Liver (tissue), 8 donors: ENCODE measurements at regions not wholly inside any gene's neighbourhood (a gene's known extent, or its start where the extent isn't known, plus 50 kb on each side); places are given as distances from the start of the nearest gene placed in this dataset.

Experiments
- DNase-seq: peaks from one replicate; pipeline ENCODE4 v3.0.0-alpha.2; 2017; ENCODE audit warnings: low spot score
- H3K27ac ChIP-seq, 2 donors: one replicate each; pipeline ENCODE4 v1.7.0; 2013; ENCODE audit warnings: inconsistent platforms in 2 of 2, low read length in 2 of 2, control low read depth in 1 of 2, low read depth in 1 of 2, mild to moderate bottlenecking in 1 of 2
- H3K27me3 ChIP-seq, 4 donors: one replicate each; pipeline versions ENCODE4 v1.6.1 to v1.7.0; 2013; ENCODE audit warnings: low read length in 3 of 4, inconsistent platforms in 1 of 4, mild to moderate bottlenecking in 1 of 4, moderate library complexity in 1 of 4; ENCODE audit not compliant: control insufficient read depth in 4 of 4, insufficient read depth in 4 of 4
- H3K36me3 ChIP-seq, 4 donors: one replicate each; pipeline versions ENCODE4 v1.6.1 to v1.7.0; 2013; ENCODE audit warnings: low read length in 3 of 4, mild to moderate bottlenecking in 3 of 4, low read depth in 1 of 4, moderate library complexity in 1 of 4; ENCODE audit not compliant: control insufficient read depth in 4 of 4, insufficient read depth in 3 of 4
- H3K4me1 ChIP-seq, 4 donors: one replicate each; pipeline versions ENCODE4 v1.6.1 to v1.7.0; 2013; ENCODE audit warnings: low read length in 3 of 4, mild to moderate bottlenecking in 3 of 4, moderate library complexity in 1 of 4; ENCODE audit not compliant: control insufficient read depth in 4 of 4, insufficient read depth in 4 of 4
- H3K4me3 ChIP-seq, 3 donors: one replicate each; pipeline versions ENCODE4 v1.6.1 to v1.7.0; 2013; ENCODE audit warnings: low read length in 3 of 3, control low read depth in 1 of 3, low read depth in 1 of 3, mild to moderate bottlenecking in 1 of 3
- H3K9ac ChIP-seq, 2 donors: one replicate each; pipeline ENCODE4 v1.7.0; 2013; ENCODE audit warnings: low read length in 2 of 2, mild to moderate bottlenecking in 2 of 2, moderate library complexity in 2 of 2, control low read depth in 1 of 2, low read depth in 1 of 2
- H3K9me3 ChIP-seq, 4 donors: one replicate each; pipeline versions ENCODE4 v1.6.1 to v1.7.0; 2013; ENCODE audit warnings: low read length in 3 of 4; ENCODE audit not compliant: control insufficient read depth in 4 of 4
- FOXA1 ChIP-seq: IDR thresholded peaks from 2 replicates; pipeline ENCODE4 v1.6.1; 2016; ENCODE audit warnings: antibody characterized with exemption
- FOXA2 ChIP-seq: IDR thresholded peaks from 2 replicates; pipeline ENCODE4 v1.6.1; 2016; ENCODE audit warnings: antibody characterized with exemption
- GABPA ChIP-seq, 2 donors: IDR thresholded peaks in 1 of 2; conservative IDR thresholded peaks in 1 of 2; 2 replicates each; pipeline ENCODE4 v1.6.1; 2016; ENCODE audit warnings: antibody characterized with exemption in 2 of 2, mild to moderate bottlenecking in 1 of 2, moderate library complexity in 1 of 2
- HNF4A ChIP-seq, 2 donors: conservative IDR thresholded peaks; 2 replicates each; pipeline ENCODE4 v1.6.1; 2016; ENCODE audit warnings: antibody characterized with exemption in 2 of 2, mild to moderate bottlenecking in 2 of 2
- HNF4G ChIP-seq: IDR thresholded peaks from 2 replicates; pipeline ENCODE4 v1.6.1; 2016; ENCODE audit warnings: antibody characterized with exemption
- JUND ChIP-seq, 2 donors: IDR thresholded peaks; 2 replicates each; pipeline ENCODE4 v1.6.1; 2016; ENCODE audit warnings: antibody characterized with exemption in 2 of 2
- NR2F2 ChIP-seq: IDR thresholded peaks from 2 replicates; pipeline ENCODE4 v1.6.1; 2016; ENCODE audit warnings: antibody characterized with exemption
- RAD21 ChIP-seq, 2 donors: IDR thresholded peaks; 2 replicates each; pipeline ENCODE4 v1.6.1; 2016; ENCODE audit warnings: antibody characterized with exemption in 2 of 2, mild to moderate bottlenecking in 2 of 2
- RXRA ChIP-seq, 2 donors: IDR thresholded peaks; 2 replicates each; pipeline ENCODE4 v1.6.1; 2017 to 2018; ENCODE audit warnings: antibody characterized with exemption in 2 of 2, mild to moderate bottlenecking in 1 of 2
- SP1 ChIP-seq: IDR thresholded peaks from 2 replicates; pipeline ENCODE4 v1.6.1; 2018; ENCODE audit warnings: antibody characterized with exemption, mild to moderate bottlenecking
- YY1 ChIP-seq: IDR thresholded peaks from 2 replicates; pipeline ENCODE4 v1.6.1; 2016; ENCODE audit warnings: antibody characterized with exemption, mild to moderate bottlenecking
- WGBS: extraction: QIAGEN DNeasy Blood & Tissue Kit; methylation state at CpG from one replicate; pipeline ENCODE4 v1.1.7; 2013; 5-methylcytosine and 5-hydroxymethylcytosine counted together
- TF ChIP-seq, protein P1 (sequence below): IDR thresholded peaks from 2 replicates; pipeline ENCODE4 v1.6.1; 2016; ENCODE audit warnings: antibody characterized with exemption, mild to moderate bottlenecking
- TF ChIP-seq, protein P2 (sequence below): IDR thresholded peaks from 2 replicates; pipeline ENCODE4 v1.6.1; 2016; ENCODE audit warnings: antibody characterized with exemption
- TF ChIP-seq, protein P3 (sequence below): IDR thresholded peaks from 2 replicates; pipeline ENCODE4 v1.6.1; 2016; ENCODE audit warnings: antibody characterized with exemption
- TF ChIP-seq, protein P4 (sequence below): fragments of 150-350 bp; IDR thresholded peaks from 2 replicates; pipeline ENCODE4 v1.5.1; 2017; ENCODE audit warnings: improper control_type of control experiment, low read depth, low read length; ENCODE audit not compliant: missing input control
- TF ChIP-seq, protein P5 (sequence below): IDR thresholded peaks from 2 replicates; pipeline ENCODE4 v1.6.1; 2016; ENCODE audit warnings: antibody characterized with exemption
- donor health status: healthy.
- donor health status: healthy.
- donor health status: healthy.
- donor health status: healthy.
- donor health status: healthy.

DNA sequence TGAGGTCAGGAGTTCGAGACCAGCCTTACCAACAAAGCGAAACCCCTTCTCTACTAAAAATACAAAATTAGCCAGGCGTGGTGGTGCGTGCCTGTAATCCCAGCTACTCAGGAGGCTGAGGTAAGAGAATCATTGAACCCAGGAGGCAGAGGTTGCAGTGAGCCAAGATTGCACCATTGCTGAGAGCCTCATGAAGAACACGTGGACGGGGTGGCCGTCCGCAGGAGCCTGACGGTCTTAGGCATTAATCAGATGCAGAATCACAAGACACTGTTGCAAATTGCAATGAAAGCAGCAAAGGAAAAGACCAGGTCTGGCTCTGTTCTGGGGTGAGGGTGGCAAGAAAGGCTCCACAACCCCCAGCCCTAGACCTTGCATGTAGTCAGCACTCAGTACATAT lies 104.0 kb upstream of the SLC66A3 start:
- Histone ChIP-seq H3K36me3 (no peaks in the 10 kb centered on the region), H3K4me1 (no peaks in the 10 kb centered on the region), H3K27ac (no peak overlapping the region), H3K27me3 (no peaks in the 10 kb centered on the region), H3K9me3 (no peaks in the 10 kb centered on the region), H3K4me3 (no peak overlapping the region), H3K9ac (no peak overlapping the region)
- 96% methylated on average over 9 of the region's 9 CpGs for WGBS
- TF ChIP-seq, protein P1, sequence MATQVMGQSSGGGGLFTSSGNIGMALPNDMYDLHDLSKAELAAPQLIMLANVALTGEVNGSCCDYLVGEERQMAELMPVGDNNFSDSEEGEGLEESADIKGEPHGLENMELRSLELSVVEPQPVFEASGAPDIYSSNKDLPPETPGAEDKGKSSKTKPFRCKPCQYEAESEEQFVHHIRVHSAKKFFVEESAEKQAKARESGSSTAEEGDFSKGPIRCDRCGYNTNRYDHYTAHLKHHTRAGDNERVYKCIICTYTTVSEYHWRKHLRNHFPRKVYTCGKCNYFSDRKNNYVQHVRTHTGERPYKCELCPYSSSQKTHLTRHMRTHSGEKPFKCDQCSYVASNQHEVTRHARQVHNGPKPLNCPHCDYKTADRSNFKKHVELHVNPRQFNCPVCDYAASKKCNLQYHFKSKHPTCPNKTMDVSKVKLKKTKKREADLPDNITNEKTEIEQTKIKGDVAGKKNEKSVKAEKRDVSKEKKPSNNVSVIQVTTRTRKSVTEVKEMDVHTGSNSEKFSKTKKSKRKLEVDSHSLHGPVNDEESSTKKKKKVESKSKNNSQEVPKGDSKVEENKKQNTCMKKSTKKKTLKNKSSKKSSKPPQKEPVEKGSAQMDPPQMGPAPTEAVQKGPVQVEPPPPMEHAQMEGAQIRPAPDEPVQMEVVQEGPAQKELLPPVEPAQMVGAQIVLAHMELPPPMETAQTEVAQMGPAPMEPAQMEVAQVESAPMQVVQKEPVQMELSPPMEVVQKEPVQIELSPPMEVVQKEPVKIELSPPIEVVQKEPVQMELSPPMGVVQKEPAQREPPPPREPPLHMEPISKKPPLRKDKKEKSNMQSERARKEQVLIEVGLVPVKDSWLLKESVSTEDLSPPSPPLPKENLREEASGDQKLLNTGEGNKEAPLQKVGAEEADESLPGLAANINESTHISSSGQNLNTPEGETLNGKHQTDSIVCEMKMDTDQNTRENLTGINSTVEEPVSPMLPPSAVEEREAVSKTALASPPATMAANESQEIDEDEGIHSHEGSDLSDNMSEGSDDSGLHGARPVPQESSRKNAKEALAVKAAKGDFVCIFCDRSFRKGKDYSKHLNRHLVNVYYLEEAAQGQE, result no peak
- TF ChIP-seq RXRA (IDR thresholded peaks at IDR 0.05) (no peak), GABPA (IDR thresholded peaks at IDR 0.05 in 1 of 2, conservative IDR thresholded peaks at IDR 0.05 in 1 of 2) (no peak), JUND (IDR thresholded peaks at IDR 0.05) (no peak), YY1 (no peak)
- TF ChIP-seq, protein P2, sequence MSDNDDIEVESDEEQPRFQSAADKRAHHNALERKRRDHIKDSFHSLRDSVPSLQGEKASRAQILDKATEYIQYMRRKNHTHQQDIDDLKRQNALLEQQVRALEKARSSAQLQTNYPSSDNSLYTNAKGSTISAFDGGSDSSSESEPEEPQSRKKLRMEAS, result no peak
- no peak for DNase-seq

DNA sequence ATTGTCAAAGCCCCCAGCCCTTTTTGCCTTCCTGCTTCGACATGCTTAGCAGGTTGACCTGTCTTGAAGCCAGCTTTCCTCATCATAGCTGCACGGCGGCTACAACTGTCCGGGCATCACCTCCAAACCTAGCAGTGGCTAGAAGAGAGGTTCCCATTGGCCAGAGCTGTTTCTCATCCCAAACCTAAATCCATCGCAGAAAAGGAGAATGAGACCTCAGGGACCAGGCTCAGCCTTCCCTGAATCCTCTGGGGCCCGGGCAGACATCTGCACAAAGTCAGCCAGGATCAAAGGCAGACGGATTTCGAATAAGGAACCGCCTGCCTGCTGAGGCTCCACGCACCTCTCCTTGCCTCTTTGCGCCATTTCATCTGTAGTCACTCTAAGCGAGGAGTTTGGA lies 101.7 kb upstream of the SLC66A3 start:
- 91% methylated on average over 12 of the region's 12 CpGs for WGBS
- DNase-seq, result no peak
- Histone ChIP-seq H3K9me3 (no peaks in the 10 kb centered on the region), H3K9ac (no peak overlapping the region), H3K27me3 (no peaks in the 10 kb centered on the region), H3K4me3 (no peak overlapping the region), H3K27ac (no peak overlapping the region), H3K4me1 (no peaks in the 10 kb centered on the region), H3K36me3 (no peaks in the 10 kb centered on the region)
- TF ChIP-seq RAD21 (IDR thresholded peaks at IDR 0.05), result no peak
- TF ChIP-seq, protein P3, sequence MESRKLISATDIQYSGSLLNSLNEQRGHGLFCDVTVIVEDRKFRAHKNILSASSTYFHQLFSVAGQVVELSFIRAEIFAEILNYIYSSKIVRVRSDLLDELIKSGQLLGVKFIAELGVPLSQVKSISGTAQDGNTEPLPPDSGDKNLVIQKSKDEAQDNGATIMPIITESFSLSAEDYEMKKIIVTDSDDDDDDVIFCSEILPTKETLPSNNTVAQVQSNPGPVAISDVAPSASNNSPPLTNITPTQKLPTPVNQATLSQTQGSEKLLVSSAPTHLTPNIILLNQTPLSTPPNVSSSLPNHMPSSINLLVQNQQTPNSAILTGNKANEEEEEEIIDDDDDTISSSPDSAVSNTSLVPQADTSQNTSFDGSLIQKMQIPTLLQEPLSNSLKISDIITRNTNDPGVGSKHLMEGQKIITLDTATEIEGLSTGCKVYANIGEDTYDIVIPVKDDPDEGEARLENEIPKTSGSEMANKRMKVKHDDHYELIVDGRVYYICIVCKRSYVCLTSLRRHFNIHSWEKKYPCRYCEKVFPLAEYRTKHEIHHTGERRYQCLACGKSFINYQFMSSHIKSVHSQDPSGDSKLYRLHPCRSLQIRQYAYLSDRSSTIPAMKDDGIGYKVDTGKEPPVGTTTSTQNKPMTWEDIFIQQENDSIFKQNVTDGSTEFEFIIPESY, result no peak
- TF ChIP-seq FOXA2, result no peak
- TF ChIP-seq JUND (IDR thresholded peaks at IDR 0.05), result no peak
- TF ChIP-seq, protein P2, result no peak
- TF ChIP-seq GABPA (IDR thresholded peaks at IDR 0.05 in 1 of 2, conservative IDR thresholded peaks at IDR 0.05 in 1 of 2), result no peak
- TF ChIP-seq YY1, result no peak
- no peak for TF ChIP-seq HNF4G
- no peak for TF ChIP-seq FOXA1
- TF ChIP-seq SP1, result no peak
- TF ChIP-seq HNF4A (conservative IDR thresholded peaks at IDR 0.05), result no peak
- no peak for TF ChIP-seq RXRA (IDR thresholded peaks at IDR 0.05)
- no peak for TF ChIP-seq NR2F2
- TF ChIP-seq, protein P4, sequence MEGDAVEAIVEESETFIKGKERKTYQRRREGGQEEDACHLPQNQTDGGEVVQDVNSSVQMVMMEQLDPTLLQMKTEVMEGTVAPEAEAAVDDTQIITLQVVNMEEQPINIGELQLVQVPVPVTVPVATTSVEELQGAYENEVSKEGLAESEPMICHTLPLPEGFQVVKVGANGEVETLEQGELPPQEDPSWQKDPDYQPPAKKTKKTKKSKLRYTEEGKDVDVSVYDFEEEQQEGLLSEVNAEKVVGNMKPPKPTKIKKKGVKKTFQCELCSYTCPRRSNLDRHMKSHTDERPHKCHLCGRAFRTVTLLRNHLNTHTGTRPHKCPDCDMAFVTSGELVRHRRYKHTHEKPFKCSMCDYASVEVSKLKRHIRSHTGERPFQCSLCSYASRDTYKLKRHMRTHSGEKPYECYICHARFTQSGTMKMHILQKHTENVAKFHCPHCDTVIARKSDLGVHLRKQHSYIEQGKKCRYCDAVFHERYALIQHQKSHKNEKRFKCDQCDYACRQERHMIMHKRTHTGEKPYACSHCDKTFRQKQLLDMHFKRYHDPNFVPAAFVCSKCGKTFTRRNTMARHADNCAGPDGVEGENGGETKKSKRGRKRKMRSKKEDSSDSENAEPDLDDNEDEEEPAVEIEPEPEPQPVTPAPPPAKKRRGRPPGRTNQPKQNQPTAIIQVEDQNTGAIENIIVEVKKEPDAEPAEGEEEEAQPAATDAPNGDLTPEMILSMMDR, result no peak
- TF ChIP-seq, protein P5, sequence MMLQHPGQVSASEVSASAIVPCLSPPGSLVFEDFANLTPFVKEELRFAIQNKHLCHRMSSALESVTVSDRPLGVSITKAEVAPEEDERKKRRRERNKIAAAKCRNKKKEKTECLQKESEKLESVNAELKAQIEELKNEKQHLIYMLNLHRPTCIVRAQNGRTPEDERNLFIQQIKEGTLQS, result no peak
